Right atrium auricular region (tissue), 2 donors: ENCODE measurements at regions not wholly inside any gene's neighbourhood (a gene's known extent, or its start where the extent isn't known, plus 50 kb on each side); places are given as distances from the start of the nearest gene placed in this dataset.

Experiments used
- DNase-seq: peaks from one replicate; pipeline ENCODE4 v3.0.0-alpha.2; 2019; ENCODE audit warnings: low spot score
- H3K27ac ChIP-seq, 2 donors: fragments of 200-600 bp; sonication (generic); 1 replicate in 1 of 2; 2 replicates in 1 of 2; pipeline ENCODE4 v1.5.1; 2016 to 2019
- H3K27me3 ChIP-seq, 2 donors: fragments of 200-600 bp; sonication (generic); one replicate each; pipeline versions ENCODE4 v1.5.1 to v1.6.0; 2017 to 2019
- H3K36me3 ChIP-seq: fragments of 200-600 bp; sonication (generic); one replicate; pipeline ENCODE4 v1.5.1; 2016
- H3K4me1 ChIP-seq, 2 donors: fragments of 200-600 bp; sonication (generic); one replicate each; pipeline versions ENCODE4 v1.5.1 to v1.6.0; 2017 to 2019
- H3K4me3 ChIP-seq, 2 donors: fragments of 200-600 bp; sonication (generic); 1 replicate in 1 of 2; 2 replicates in 1 of 2; pipeline ENCODE4 v1.5.1; 2017 to 2019; ENCODE audit warnings: mild to moderate bottlenecking in 1 of 2, moderate library complexity in 1 of 2
- H3K9me3 ChIP-seq, 2 donors: fragments of 200-600 bp; sonication (generic); one replicate each; pipeline ENCODE4 v1.5.1; 2019
- CTCF ChIP-seq, 2 donors: fragments of 200-600 bp; sonication (generic); IDR thresholded peaks; one replicate each; pipeline ENCODE4 v1.5.1; 2019; ENCODE audit warnings: antibody characterized with exemption in 2 of 2

DNA sequence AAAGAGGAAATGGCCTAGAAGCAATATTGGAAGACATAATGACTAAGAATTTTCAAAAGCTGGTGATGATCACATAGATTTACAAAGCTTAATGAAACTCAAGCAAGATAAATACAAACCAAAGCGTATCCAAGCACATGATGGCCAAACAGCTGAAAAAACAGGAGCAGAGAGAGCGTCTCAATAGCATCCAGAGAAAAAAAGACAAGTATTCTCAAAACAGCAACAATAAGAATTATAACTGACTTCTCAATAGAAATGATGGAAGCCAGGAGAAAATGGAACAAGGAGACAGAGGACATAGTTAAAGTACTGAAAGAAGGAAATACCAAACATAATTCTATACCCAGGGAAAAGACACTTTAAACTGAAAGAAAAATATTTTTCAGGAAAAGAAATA is 437.2 kb upstream of the TNP1 start:
- DNase-seq, result no peak
- Histone ChIP-seq H3K4me3 (no peak overlapping the region), H3K4me1 (no peaks in the 10 kb centered on the region), H3K27ac (no peak overlapping the region), H3K27me3 (no peaks in the 10 kb centered on the region), H3K36me3 (no peaks in the 10 kb centered on the region), H3K9me3 (peaks cover 0 to 15% of the 10 kb centered on the region in 2 donors)
- no peak for TF ChIP-seq CTCF (IDR thresholded peaks at IDR 0.05)

DNA sequence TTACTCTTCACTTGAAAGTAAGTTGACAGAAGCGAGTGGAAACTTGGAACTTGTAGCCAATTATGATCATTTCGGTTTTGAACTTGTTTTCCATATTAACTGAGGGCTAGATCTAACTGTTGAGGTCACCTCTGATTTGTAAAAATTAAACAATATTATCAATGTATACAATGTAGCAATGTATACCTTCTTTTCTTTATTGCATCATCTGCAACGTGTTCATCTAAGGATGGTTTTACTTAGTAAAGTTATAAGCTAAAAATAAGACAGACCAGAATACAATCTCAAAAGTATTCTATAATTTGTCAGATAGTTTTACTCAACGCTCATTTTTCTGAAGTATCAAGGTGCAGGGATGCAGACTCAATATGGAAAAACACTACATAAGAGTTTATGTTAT is 435.0 kb upstream of the TNP1 start:
- Histone ChIP-seq H3K36me3 (no peaks in the 10 kb centered on the region), H3K9me3 (peaks cover 0 to 15% of the 10 kb centered on the region in 2 donors), H3K4me1 (peaks cover 0 to under 1% of the 10 kb centered on the region in 2 donors), H3K4me3 (no peak overlapping the region), H3K27ac (no peak overlapping the region), H3K27me3 (no peaks in the 10 kb centered on the region)
- DNase-seq, result no peak
- no peak for TF ChIP-seq CTCF (IDR thresholded peaks at IDR 0.05)

DNA sequence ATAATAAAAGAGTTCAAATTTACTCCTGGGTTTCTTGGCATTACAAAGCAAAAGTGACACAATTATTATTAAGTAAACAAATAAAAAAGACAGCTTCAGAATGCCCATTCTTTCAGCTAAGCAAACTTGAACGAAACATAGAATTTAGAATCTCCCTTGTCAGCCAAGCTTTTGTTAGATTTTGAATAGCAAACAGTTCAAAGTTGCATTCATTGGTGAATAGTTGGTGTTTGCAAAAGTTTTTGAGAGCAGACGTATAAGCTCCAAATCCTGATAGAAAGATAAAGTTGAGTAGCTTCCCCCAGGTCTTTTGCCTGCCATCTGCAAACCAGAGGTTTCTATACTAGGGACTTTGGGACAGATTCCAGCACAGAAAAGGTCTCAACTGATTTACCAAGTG is 434.3 kb upstream of the TNP1 start:
- H3K27me3 ChIP-seq, result no peaks in the 10 kb centered on the region
- no peak overlapping the region for H3K27ac ChIP-seq

GRCh38 chr2:217293607-217294006 is 433.7 kb upstream of the TNP1 start:
- peaks cover 0 to 15% of the 10 kb centered on the region in 2 donors for H3K9me3 ChIP-seq
- no peak overlapping the region for H3K4me3 ChIP-seq
- no peak overlapping the region for H3K27ac ChIP-seq
- peaks cover 0 to 8% of the 10 kb centered on the region in 2 donors for H3K4me1 ChIP-seq
- DNase-seq, result no peak
- no peaks in the 10 kb centered on the region for H3K27me3 ChIP-seq
- no peak for TF ChIP-seq CTCF (IDR thresholded peaks at IDR 0.05)
- H3K36me3 ChIP-seq, result no peaks in the 10 kb centered on the region

More for the DNA sequence above, 434.3 kb upstream of the TNP1 start:
- DNase-seq, result no peak
- Histone ChIP-seq H3K36me3 (no peaks in the 10 kb centered on the region), H3K4me1 (peaks cover 0 to 6% of the 10 kb centered on the region in 2 donors), H3K9me3 (peaks cover 0 to 15% of the 10 kb centered on the region in 2 donors), H3K4me3 (no peak overlapping the region)
- no peak for TF ChIP-seq CTCF (IDR thresholded peaks at IDR 0.05)

GRCh38 chr2:217293046-217293445 is 433.2 kb upstream of the TNP1 start:
- no peak overlapping the region for H3K27ac ChIP-seq
- no peak overlapping the region for H3K4me3 ChIP-seq
- no peaks in the 10 kb centered on the region for H3K27me3 ChIP-seq
- TF ChIP-seq CTCF (IDR thresholded peaks at IDR 0.05), result no peak
- DNase-seq, result no peak
- H3K4me1 ChIP-seq, result peaks cover 0 to 8% of the 10 kb centered on the region in 2 donors
- peaks cover 0 to 15% of the 10 kb centered on the region in 2 donors for H3K9me3 ChIP-seq
- no peaks in the 10 kb centered on the region for H3K36me3 ChIP-seq

- Histone ChIP-seq H3K27ac (no peak overlapping the region), H3K36me3 (no peaks in the 10 kb centered on the region), H3K27me3 (no peaks in the 10 kb centered on the region), H3K4me1 (peaks cover 0 to 8% of the 10 kb centered on the region in 2 donors), H3K9me3 (peaks cover 0 to 5% of the 10 kb centered on the region in 2 donors), H3K4me3 (no peak overlapping the region)
- no peak for DNase-seq
- TF ChIP-seq CTCF (IDR thresholded peaks at IDR 0.05), result no peak
These were observed 431.4 kb upstream of the TNP1 start for GRCh38 chr2:217291259-217291658.
